Left ventricle myocardium inferior (tissue), 1 donor: ENCODE measurements at regions not wholly inside any gene's neighbourhood (a gene's known extent, or its start where the extent isn't known, plus 50 kb on each side); places are given as distances from the start of the nearest gene placed in this dataset.

Experiments
- DNase-seq: peaks from one replicate; pipeline ENCODE4 v3.0.0-alpha.2; 2020
- H3K27ac ChIP-seq: fragments of 200-600 bp; replicated peaks from 2 replicates; pipeline ENCODE4 v1.8.0; 2021
- H3K27me3 ChIP-seq: fragments of 200-600 bp; 2 replicates; pipeline ENCODE4 v1.8.0; 2021; ENCODE audit warnings: low read depth
- H3K36me3 ChIP-seq: fragments of 200-600 bp; 2 replicates; pipeline ENCODE4 v1.8.0; 2021
- H3K4me1 ChIP-seq: fragments of 200-600 bp; 2 replicates; pipeline ENCODE4 v1.8.0; 2021
- H3K4me3 ChIP-seq: fragments of 200-600 bp; 2 replicates; pipeline ENCODE4 v1.8.0; 2021; ENCODE audit warnings: mild to moderate bottlenecking, moderate library complexity
- H3K9me3 ChIP-seq: fragments of 200-600 bp; replicated peaks from 2 replicates; pipeline ENCODE4 v1.8.0; 2021
- intact Hi-C: fragments of 100-400 bp; cut with micrococcal nuclease; formaldehyde crosslinking; loops from one replicate; pipeline ENCODE4 v1.11.0; 2022
- TF ChIP-seq, protein P1 (sequence below): fragments of 200-600 bp; IDR thresholded peaks from 2 replicates; pipeline ENCODE4 v1.8.0; 2021; ENCODE audit warnings: antibody characterized with exemption, mild to moderate bottlenecking, borderline replicate concordance
- donor health status: DM: no; HTN: yes; CAD: no; lungs with severe emphysema.

DNA sequence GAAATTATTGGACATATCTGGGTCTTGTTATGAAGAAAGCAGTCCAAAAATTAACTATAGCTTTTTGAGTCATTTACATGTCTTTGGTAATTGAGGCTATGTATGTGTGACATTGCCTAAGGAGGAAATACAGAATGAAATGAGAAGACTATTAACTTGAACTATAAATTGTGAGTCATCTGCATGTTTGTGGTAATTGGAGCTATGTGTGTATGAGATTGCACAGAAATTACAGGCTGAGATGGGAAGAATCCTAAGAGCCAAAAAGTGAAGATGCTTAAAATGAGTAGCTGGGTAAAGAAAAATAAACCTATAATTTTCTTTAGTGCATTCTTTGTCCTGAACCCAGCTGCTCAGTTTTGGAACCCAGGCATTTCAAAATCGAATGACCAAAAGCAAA is 747.6 kb upstream of the EDIL3 start:
- H3K4me3 ChIP-seq = no peak overlapping the region
- no peak for DNase-seq
- TF ChIP-seq, protein P1, sequence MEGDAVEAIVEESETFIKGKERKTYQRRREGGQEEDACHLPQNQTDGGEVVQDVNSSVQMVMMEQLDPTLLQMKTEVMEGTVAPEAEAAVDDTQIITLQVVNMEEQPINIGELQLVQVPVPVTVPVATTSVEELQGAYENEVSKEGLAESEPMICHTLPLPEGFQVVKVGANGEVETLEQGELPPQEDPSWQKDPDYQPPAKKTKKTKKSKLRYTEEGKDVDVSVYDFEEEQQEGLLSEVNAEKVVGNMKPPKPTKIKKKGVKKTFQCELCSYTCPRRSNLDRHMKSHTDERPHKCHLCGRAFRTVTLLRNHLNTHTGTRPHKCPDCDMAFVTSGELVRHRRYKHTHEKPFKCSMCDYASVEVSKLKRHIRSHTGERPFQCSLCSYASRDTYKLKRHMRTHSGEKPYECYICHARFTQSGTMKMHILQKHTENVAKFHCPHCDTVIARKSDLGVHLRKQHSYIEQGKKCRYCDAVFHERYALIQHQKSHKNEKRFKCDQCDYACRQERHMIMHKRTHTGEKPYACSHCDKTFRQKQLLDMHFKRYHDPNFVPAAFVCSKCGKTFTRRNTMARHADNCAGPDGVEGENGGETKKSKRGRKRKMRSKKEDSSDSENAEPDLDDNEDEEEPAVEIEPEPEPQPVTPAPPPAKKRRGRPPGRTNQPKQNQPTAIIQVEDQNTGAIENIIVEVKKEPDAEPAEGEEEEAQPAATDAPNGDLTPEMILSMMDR = no peak
- H3K27me3 ChIP-seq = no peaks in the 10 kb centered on the region
- no peaks in the 10 kb centered on the region for H3K36me3 ChIP-seq
- H3K4me1 ChIP-seq = no peaks in the 10 kb centered on the region
- peaks cover 4% of the 10 kb centered on the region for H3K9me3 ChIP-seq
- no peak overlapping the region for H3K27ac ChIP-seq
- intact Hi-C loops = no loop called here

DNA sequence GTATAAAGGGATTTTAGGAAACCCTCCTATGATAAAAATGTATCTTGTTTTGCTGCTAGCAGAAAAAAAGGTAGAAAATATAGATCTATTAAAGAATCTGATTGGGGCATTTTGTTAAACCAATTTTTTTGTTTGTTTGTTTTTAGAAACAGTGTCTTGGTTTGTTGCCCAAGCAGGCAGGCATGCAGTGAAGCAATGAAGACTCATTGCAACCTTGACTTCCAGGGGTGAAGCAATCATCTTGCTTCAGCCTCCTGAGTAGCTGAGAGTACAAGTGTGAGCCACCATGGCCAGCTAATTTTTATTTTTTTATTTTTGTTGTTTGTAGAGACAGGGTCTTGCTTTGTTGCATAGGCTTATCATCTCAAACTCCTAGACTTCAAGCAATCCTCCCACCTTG is 755.8 kb upstream of the EDIL3 start:
- Histone ChIP-seq H3K36me3 (no peaks in the 10 kb centered on the region), H3K9me3 (peaks cover 7% of the 10 kb centered on the region), H3K27ac (no peak overlapping the region), H3K4me1 (no peaks in the 10 kb centered on the region), H3K27me3 (no peaks in the 10 kb centered on the region), H3K4me3 (no peak overlapping the region)
- DNase-seq = no peak
- TF ChIP-seq, protein P1 = no peak
- intact Hi-C loops = no loop called here

DNA sequence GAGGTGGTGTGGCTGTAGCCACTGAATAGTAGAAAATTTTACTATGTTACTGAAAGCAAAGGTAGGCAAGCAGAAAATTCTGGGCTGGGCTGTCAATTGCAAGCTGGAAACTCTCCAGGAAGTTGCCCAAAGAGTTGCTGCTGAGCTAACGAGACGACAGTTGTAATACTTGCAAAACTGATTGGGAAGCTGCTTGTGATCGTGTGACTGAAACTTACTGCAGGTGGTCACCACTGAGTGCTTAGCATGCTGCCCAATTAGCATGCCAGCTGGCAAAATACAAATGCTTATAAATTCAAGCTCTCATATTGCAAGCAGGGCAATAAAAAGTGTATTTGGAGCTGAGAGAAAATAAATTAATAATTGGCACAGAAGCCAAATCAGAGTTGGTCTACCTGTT is 758.5 kb upstream of the EDIL3 start:
- TF ChIP-seq, protein P1 = no peak
- Histone ChIP-seq H3K27me3 (no peaks in the 10 kb centered on the region), H3K4me1 (no peaks in the 10 kb centered on the region), H3K36me3 (no peaks in the 10 kb centered on the region), H3K27ac (no peak overlapping the region), H3K9me3 (peaks cover 3% of the 10 kb centered on the region), H3K4me3 (no peak overlapping the region)
- DNase-seq = no peak
- intact Hi-C loops = no loop called here

DNA sequence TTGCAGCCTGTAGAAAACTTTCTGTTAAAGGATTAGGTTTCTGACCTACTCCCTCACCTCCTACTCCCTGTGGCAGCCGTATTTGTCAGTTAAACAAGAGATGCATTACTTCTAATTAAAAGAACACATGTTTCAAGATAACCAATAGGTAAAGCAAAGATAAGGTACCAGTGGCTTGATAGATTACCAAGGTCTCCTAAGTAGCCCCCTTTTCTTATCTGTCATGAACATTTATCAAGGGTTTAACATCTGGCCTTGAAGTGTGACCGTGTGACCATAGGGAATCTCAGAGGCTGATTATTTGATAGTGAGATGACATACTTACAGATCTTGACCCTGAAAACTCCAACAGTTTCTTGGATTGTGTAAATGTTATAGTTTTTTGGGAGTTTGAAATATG is 764.0 kb upstream of the EDIL3 start:
- H3K36me3 ChIP-seq = no peaks in the 10 kb centered on the region
- no peaks in the 10 kb centered on the region for H3K27me3 ChIP-seq
- no peak overlapping the region for H3K4me3 ChIP-seq
- no peak overlapping the region for H3K27ac ChIP-seq
- intact Hi-C loops = no loop called here
- no peak for DNase-seq
- H3K9me3 ChIP-seq = no peaks in the 10 kb centered on the region
- H3K4me1 ChIP-seq = no peaks in the 10 kb centered on the region
- TF ChIP-seq, protein P1 = no peak

DNA sequence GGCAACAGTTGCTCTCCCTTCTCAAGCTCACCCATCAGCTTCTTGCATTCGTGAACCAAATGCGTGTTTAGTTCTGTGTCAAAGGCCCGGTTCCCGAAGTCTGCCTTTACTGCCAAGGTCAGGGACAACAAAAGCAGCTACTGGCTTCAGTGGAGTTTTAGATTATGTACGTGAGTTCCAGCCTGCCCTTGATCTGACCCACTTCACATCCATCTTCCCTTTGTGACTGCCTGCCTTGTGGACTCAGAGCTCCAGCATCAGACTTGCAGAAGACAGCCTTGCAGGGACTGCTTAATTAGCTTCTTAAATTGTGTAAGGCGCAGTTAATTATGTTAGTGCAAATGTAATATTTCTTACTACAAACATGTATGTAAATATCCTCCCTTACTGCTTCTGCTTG is 774.7 kb upstream of the EDIL3 start:
- intact Hi-C loops = no loop called here
- Histone ChIP-seq H3K4me3 (no peak overlapping the region), H3K4me1 (no peaks in the 10 kb centered on the region), H3K27me3 (no peaks in the 10 kb centered on the region), H3K27ac (no peak overlapping the region), H3K9me3 (no peaks in the 10 kb centered on the region), H3K36me3 (no peaks in the 10 kb centered on the region)
- TF ChIP-seq, protein P1 = no peak
- no peak for DNase-seq

DNA sequence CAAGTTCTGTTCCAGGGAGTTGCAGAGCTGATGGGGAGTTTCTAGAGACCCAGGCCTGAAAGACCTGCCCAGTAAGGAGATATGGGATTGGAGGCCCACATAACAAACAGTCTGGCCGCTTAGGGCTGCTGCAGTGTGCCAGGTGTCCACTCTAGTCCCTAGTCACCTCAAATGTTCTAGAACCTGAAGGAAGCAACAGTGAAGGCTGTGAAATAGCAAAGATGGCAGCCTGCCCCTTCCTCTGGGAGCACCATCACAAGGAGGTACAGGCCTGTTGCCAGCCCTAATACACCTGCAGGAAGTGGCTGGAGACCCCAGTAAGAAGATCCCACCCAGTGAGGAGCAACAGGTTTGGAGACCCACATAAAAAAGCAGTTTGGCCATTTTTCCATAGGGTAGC is 783.8 kb upstream of the EDIL3 start:
- no peaks in the 10 kb centered on the region for H3K27me3 ChIP-seq
- no peak for DNase-seq
- peaks cover 3% of the 10 kb centered on the region for H3K9me3 ChIP-seq
- H3K4me1 ChIP-seq = no peaks in the 10 kb centered on the region
- no peak overlapping the region for H3K4me3 ChIP-seq
- H3K27ac ChIP-seq = no peak overlapping the region
- no peaks in the 10 kb centered on the region for H3K36me3 ChIP-seq
- intact Hi-C loops = no loop called here
- TF ChIP-seq, protein P1 = no peak
